GM21367 (cell line): ENCODE measurements at regions not wholly inside any gene's neighbourhood (a gene's known extent, or its start where the extent isn't known, plus 50 kb on each side); places are given as distances from the start of the nearest gene placed in this dataset.
"Not testable (repeated sequence)": the region's sequence is repeated elsewhere in the genome, so short reads cannot be mapped to it uniquely, and the experiment has no call there.

Experiments used
- ATAC-seq: cut with Tn5 transposase; IDR thresholded peaks from one replicate; pipeline ENCODE4 v1.9.1; 2021; ENCODE audit not compliant: unreplicated experiment

DNA sequence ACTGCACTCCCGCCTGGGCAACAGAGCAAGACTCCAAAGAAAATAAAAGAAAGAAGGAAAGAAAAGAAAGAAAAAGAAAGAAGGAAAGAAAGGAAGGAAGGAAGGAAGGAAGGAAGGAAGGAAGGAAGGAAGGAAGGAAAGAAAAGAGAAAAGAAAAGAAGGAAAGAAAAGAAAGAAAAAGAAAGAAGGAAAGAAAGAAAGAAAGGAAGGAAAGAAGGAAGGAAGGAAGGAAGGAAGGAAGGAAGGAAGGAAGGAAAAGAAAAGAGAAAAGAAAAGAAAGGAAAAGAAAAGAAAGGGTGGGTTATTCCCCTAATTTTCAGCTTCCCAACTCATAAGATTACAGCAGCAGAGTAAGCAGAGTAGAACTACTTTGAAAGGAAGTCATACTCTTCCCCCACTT lies 64.4 kb downstream of the TMEM200C start:
- not testable (repeated sequence) for ATAC-seq

DNA sequence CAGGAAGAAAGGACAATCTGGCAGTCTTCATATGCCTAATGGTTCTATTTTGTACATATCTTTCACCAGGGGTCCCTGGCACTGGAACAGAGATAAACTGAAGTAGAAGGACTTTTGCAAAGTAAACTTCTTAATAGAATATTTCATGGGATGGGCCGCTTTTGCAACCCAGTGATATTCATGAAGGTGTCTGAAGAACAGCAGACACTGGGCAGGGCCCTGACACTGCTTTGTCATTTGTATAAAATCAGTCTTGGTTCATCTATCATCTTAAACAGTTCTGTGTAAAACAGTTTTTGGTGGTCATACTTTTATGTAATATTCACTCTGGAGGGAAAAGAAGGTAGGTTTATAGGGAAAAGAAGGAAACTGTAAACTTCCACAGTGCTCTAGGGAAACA lies 66.4 kb downstream of the TMEM200C start:
- ATAC-seq = no peak

DNA sequence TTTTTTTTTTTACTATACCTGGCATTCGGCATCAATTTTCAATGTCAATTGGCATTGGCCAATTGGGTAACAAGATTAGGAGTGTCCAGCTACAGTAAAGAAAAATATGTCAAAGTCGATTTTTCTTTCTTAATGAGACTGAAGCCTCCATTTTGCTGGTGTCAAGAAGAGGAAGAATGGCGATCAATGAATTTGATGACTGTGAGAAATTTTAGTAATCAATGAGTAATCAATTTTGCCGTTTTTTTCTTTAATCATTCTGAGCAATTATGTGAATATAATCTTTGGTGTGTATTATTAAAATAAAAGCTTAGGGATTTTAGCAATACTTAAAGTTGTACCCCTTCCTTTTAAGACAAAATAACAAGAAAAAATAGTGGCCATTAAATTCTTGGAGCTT lies 69.7 kb downstream of the TMEM200C start:
- no peak for ATAC-seq

DNA sequence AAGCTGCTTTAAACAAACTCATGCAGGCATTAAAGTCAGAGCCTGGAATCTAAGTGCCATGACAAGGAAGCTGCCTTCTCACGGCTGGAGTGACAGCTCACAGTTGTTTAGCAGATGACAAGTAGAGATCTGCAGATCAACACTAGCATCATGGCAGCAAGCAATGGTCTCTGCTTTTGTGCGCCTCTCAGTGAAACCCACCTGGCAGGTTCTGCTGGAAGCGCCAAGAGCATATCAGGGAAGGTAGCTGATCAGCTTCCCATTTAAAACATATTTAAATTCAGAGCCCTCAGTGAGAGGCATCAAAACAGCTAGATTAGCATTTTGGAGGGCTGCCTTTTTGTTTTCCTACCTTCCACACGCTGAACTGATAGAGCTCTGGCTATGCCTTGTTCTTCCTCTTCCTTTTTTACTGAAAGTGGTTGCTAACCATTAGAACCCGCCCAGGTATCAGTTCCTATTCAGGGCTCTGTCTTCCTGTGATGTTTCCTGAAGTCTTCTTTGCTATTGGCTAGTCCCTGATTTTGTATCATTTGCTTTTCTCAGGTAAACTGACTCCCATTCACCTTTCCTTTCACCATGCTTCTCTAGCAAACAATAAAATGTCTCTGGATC lies 70.8 kb downstream of the TMEM200C start:
- no peak for ATAC-seq

DNA sequence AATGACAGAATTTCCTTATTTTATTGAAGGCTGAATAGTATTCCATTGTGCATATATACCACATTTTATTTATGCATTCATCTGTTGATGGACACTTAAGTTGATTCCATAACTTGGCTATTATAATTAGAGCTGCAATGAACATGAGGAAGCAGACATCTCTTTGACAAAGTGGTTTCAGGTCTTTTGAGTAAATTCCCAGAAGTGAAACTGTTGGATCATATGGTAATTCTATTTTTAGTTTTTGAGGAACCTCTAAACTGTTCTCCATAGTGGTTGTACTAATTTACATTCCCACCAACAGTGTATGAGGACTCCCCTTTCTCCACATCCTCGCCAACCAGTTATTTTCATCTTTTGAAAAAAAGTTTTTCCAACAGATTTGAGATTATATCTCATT lies 77.5 kb downstream of the TMEM200C start:
- no peak for ATAC-seq

DNA sequence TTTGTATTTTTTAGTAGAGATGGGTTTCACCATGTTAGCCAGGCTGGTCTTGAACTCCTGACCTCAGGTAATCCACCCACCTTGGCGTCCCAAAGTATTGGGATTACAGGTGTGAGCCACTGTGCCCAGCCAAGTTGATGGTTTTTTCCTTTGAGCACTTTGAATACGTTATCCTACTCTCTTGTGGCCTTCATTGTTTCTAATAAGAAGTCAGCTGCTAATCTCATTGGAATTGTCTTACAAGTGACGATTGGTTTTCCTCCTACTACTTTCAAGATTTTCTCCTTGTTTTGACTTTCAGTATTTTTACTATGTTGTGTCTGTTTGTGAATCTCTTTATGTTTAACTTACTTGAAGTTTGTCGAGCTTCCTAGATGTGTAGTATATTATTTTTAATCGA lies 88.5 kb downstream of the TMEM200C start:
- no peak for ATAC-seq

DNA sequence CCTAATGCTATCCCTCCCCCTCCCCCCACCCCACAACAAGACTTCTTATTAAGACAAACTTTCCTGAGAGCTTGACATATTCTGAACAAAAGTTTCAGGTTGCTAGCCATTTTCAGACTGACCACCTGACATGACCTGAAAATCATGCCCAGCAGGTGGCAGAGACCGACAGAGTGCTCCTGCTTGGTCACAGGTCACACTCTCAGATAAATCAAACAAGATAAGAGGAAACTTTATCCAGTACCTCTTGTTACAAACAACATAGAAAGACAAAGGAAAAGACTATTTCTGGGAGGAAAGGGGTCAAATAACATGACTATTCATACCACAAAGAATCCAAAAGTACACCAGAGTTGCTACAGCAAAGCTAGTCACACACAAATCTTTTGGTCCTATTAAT lies 107.4 kb downstream of the TMEM200C start:
- ATAC-seq = no peak

DNA sequence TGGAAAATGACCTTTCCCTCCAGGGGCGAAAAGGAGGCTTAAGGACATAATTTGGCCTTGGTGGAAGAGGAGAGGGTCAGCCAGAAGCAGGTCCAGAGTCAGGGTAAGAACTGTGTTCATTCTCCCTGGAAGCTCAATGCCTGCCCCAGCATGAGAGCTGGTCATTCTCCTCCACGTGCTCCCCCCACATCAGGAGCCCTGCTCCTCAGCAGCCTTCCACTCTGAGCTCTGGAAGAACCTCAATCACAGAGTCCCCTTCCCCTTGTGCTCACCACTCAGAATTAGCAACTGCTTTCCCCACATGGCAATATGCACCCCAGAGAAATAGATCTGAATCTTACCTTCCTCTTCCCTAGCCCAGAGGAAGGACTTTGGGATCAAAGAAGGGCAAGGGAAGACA lies 115.4 kb downstream of the TMEM200C start:
- no peak for ATAC-seq

DNA sequence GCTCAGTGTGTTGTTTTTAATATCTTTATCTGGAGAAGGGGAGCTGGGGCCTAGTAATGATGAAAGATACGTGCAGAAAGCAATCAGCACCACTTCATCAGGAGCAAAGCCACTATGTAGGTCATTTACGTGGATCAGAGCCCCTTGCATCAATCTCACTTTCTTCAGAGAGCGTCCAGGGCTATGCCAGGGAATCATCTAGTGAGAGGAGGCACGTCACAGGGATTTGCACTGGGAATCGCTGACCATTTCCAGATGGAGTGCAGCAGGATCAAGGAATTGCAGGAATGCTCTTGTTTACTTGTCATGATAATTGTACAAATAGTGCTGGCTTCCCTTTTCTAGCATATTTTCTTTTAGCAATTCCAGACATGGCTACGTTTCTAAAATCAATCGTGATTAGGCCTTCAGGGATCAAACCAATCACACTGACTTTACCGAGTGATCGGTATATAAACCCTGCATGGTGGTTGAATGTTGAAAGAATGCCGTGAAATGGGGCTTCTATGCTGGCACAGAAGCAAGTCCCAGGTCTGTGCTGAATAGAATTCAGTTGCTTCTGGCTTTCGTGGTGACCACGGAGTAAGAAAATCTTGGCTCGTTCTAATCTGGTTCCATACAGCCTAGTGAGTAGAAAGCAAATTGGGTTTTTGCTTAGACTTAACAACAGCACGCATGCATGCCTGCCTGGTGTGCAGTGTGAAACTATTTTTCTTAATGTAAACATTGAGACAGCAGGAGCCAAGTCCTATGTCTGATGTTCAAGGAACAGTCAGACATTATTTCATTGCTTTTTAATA lies 122.8 kb downstream of the TMEM200C start:
- no peak for ATAC-seq

DNA sequence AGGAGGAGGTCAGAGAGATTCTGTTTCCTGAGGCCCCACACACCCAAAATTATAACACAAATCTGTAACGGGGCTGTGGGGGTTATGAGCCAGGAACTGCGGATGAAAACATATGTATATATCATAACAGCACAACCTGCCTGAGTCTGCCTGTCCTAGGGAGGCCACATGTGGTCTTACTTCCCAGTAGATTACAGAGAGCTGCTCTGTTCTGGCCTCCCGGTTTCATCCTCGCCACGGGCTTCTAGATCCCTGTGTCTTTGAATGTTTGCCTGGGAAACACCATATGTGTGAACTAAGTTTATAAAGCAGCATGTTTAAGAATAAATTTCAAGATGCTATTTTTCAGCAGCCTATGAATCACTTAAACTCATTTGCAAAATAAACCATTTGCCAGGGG lies 124.0 kb downstream of the TMEM200C start:
- no peak for ATAC-seq

DNA sequence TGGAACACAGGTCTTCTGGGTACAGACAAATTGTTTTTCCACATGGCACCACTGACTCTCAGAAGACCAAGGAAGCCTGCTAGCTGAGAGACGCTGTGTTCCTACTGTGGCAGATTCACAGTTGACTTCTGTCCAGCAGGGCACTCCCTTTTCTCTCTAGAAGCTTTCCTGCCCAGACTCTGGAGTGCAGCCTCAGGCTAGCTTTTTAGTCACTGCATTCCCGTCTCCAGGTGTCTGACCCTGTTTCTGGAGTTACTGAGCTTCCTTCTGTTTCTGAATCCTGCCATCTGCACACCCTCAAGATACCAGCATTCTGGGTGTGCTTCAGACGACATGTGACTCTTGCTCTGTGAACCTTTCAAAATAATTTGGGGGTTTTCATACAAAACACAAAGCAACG lies 125.1 kb downstream of the TMEM200C start:
- no peak for ATAC-seq

DNA sequence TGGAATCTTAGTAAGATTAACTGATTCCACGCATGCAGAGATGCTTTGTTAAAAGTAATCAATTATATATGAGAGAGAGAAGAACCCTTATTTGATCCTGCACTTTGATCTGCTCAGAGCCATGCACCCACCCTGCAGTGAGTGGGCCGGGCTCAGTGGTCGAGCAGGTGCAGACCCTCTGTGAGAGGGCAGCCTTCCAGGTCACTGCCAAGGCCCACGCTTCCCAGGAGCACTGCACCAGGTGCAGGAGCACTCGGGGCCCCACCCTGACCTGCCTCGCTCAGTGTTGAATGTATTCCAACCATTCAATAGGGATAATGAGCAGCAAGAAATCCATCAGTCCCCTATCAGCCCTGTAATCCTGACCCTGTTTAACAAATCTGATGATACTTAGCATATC lies 126.9 kb downstream of the TMEM200C start:
- ATAC-seq = no peak

DNA sequence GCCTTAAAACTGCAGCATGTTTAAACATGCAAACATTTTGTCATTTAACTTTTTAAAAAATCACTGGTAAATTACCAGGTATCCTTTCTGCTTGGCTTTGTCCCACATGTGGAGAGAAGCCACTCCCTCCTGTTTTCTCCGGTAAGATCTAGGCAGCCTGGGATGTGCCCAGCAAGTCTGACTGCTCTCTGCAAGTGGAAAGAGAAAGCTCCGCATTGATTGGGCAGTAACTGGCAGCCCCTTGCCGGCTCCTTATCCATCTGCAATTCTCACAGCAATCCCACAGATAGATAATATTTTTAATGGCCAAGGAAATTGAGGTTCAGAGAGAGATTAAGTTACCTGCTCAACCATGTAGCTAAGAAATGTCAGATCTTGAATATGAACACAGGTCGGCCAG lies 136.1 kb downstream of the TMEM200C start:
- no peak for ATAC-seq

DNA sequence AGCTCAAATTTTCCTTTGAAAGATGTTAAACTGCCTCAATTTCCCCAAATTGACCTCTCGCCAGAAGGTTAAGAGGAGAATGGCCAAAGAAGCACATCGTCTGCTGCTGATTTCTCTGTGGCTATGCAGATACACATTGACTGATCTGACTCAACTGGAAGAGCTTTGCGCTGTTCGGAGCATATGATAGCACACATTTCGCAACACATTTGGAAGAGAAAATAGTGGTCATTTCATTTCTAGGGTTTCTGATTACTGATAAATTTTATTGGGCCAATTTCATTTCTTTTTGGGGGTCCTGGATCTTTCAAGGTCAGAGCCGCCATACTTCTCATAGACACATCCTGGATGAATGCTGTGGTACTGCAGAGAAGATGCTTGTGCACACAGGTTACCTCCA lies 138.5 kb downstream of the TMEM200C start:
- ATAC-seq = no peak

DNA sequence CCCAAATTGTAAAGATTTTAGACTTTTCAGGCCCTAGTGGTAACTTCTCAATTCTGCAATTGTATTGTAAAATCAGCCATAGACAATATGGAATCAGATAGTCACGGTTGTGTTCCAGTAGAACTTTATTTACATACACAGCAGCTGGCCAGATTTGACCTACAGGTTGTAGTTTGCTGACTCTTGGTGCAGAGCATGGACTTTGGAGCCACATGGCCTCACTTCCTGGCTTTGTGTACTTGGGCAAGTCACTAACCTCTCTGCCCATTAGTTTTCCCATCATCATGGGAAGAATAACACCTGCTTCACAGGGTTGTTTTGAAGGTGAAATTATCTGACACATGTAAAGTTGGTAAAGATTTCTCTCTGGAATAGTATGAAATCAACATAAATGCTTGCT lies 147.6 kb downstream of the TMEM200C start:
- ATAC-seq = no peak

DNA sequence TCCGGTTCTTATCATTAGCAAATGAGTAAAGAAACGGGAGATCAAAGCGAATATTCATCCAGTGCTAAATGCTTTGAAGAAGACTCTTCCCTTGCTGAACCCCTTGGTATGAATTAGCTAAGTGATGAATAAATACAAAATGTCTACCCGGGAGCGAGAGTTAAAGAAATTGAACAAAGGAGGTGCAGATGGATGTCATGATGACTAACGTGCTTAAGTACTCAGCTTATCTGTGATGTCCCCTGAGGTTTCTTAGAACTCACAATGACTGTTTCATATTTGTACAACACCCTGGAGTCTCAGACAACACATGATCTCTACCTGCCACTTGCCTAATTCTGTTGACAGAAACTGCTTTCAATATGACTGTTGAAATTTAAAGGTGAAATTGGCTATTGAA lies 148.5 kb downstream of the TMEM200C start:
- no peak for ATAC-seq

DNA sequence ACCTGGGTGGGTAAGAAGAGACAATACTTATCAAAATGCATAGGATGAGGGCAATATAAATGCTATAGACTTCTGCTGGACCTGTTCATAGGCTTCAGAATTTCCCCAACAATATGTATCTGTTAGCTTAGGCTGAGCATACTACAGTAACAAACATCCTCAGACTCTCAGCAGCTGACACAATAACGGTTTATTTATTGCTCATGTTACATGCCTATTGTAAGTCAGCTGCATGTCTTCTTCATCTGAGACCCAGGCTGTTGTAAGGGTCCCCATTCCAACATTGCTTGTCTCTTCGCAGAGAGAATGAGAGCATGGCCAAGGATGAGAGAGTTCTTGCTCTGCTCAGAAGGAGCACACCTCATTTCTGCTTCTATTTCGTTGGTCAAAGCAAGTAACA lies 150.7 kb downstream of the TMEM200C start:
- no peak for ATAC-seq

DNA sequence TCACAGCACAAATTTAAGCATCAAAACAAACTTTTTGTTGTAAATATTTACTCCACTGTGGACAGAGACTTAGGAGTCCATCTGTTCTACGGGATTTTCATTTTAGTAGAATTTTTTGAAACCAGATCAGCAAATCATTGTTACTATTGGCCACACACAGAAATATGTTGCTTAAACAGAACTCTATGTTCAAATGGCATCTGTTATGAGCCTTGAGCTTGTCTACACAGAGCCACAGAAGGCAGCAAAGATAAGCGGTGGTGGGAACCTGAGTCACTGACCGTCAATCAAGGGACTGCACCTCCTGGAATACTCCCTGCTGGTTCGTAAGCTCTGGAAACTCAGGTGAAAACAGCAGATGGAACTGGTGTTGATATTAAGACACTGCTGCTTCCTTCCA lies 156.8 kb downstream of the TMEM200C start:
- no peak for ATAC-seq

DNA sequence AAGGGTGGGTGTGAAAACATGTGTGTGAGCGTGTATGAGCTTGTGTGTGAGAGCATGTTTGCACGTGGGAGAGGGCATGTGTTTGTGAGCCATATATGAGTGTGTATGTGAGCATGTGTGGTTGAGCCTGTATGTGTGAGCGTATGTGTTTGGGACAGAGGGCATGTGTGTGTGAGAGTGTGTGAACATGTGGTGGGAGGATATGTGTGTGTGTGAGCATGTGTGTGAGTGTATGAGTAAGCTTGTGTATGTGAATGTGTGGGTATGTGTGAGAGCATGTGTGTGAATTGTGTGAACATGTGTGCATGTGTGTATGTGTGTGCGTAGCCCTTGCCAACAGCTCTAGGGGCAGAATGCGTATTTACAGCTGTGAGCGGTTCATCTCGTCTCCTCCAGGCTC lies 163.0 kb downstream of the TMEM200C start:
- no peak for ATAC-seq

DNA sequence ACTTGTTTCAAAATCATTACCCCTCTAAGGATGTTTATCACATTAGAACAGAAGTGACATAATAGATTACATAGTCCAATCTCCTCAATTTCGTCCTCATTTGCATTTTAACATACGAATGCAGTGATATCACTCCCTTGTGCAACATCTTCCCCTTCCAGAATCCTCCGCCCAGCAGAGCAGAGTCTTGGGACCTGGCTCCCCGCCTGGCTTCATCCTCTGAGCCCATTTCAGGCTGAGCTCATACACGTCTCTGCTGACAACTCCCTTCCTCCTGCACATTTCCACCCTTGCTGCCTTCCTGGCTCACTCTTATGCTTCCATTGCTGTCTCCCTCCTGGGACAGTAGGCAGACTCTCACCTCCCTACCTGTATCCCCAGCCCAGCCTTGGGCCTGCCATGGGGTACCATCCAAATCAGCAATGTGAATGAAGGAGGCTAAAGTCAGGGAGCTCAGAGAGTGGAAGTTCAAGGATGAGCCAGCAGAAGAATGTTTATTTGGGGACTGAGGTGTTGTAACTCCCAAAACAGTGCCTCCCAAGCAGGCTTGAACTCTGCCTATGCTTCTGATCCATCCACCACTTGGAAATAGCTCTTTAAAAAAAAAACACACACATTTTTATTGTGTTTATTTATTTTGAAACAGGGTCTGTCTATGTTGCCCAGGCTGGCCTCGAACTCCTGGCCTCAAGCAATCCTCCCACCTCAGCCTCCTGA lies 165.2 kb downstream of the TMEM200C start:
- no peak for ATAC-seq

DNA sequence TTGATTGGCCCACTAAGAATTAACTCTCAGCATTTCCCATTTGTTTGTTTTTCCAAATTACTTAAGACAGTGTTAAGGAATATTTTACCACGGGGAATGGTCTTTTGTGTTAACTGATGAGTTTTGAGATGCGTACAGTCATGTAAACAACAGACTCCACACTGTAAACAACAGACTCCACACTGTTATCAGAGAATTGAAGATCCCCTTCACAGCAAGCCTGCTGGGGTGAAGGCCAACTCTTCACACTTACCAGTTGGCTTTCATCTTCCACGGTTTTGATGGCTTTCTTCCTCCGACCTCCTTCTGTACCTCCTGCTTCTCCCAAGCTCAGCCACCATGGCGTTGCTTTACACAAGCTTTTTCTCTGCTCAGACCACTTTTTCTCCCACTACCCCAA lies 166.8 kb downstream of the TMEM200C start:
- no peak for ATAC-seq

DNA sequence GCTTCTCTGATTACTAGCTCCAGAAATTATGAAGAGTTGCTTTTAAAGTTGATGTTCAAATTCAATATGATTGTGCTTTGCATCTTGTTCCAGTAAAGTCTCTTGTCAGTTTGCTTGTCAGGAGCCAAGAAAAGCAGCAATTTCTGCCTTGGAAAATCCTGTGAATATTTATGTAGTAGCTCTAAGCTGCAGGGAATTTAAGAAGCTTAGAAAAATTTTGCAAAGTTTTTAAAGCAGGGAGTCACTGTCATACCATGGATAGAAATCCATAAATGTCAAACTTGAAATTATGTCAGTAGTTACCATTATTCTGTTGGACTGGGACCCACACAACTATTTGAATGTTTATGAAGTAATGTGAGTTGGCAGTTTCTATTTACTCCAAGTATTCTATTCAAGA lies 169.3 kb downstream of the TMEM200C start:
- no peak for ATAC-seq
